Sigmoid colon (tissue), 4 donors: ENCODE measurements at regions not wholly inside any gene's neighbourhood (a gene's known extent, or its start where the extent isn't known, plus 50 kb on each side); places are given as distances from the start of the nearest gene placed in this dataset.

Source experiments
- CTCF ChIP-seq, 4 experiments: fragments of 450-650 bp in 3 of 4; fragments of 200-600 bp in 1 of 4; IDR thresholded peaks; one replicate each; pipeline ENCODE4 v1.5.1; 2016 to 2019; ENCODE audit warnings: antibody characterized with exemption in 4 of 4, mild to moderate bottlenecking in 3 of 4, moderate library complexity in 2 of 4
- EP300 ChIP-seq, 4 donors: sonication (generic); formaldehyde crosslinking; IDR thresholded peaks; one replicate each; pipeline ENCODE4 v1.6.1; 2017; ENCODE audit warnings: antibody characterized with exemption in 4 of 4
- POLR2A ChIP-seq, 2 donors: fragments of 450-650 bp; IDR thresholded peaks; one replicate each; pipeline ENCODE4 v1.6.1; 2016; ENCODE audit warnings: antibody characterized with exemption in 2 of 2, mild to moderate bottlenecking in 2 of 2, moderate library complexity in 2 of 2
- POLR2AphosphoS5 ChIP-seq, 4 donors: sonication (generic); formaldehyde crosslinking; IDR thresholded peaks; one replicate each; pipeline ENCODE4 v1.6.1; 2017; ENCODE audit warnings: antibody characterized with exemption in 4 of 4

DNA sequence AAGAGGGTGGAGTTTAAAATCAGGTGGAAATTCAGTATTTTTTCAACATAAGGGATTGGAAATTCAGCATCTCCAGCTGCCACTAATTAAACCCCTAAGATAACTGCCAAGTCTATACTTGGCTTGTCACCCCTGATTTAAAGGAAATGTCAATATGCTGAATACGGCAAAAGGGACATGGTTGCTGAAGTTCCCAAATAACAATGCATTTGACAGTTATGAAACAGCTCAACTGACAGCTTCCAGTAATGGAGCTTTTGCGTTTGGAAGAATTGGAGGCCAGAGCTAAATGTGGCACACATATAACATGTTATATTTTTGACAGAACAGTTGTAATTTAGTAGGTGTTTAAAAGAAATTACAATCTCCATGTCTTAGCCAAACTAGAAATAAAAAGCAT lies 1867.9 kb upstream of the LRRTM1 start:
- TF ChIP-seq EP300 (IDR thresholded peaks at IDR 0.05) (no peak), CTCF (IDR thresholded peaks at IDR 0.05) (no peak), POLR2A (IDR thresholded peaks at IDR 0.05) (no peak), POLR2AphosphoS5 (IDR thresholded peaks at IDR 0.05) (no peak)
